ENCODE measurements at regions not wholly inside any gene's neighbourhood (a gene's known extent, or its start where the extent isn't known, plus 50 kb on each side); places are given as distances from the start of the nearest gene placed in this dataset.

DNA sequence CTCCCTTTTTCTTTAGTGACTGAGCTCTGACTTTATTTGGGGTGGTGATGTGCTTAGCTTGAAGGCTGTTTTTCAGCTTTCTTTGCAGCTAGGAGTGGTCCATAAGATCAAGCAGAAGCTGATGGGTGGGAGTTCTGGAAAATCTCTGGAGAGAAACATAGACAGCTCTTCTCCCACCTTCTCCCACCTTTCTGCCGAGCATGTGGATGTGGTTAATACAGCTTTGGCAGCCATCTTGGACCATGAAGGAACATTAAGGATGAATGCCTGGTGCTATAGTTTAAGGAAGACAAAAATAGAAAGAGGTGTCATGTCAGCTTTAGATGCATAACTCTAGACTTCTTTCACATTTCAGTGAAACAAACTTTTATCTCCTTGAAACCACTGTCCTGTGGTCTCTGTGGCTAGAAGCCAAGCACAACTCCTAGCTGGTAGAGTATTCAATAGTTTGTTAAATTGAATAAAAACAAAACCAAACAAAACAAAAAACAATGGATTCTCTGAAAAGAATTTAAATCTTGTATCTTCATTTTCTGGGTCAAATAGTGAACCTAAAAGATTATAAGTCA, 203.6 kb upstream of the SESN3 start:
- no peaks in the 10 kb centered on the region for H3K27me3 ChIP-seq (replicated peaks in 1 of 7)
- H3K4me1 ChIP-seq = no peaks in the 10 kb centered on the region
- WGBS, 5 donors = 71 to 93% (median 90%) methylated on average over 1 of the region's 1 CpG
- H3K4me3 ChIP-seq = no peak overlapping the region
- no peaks in the 10 kb centered on the region for H3K9me3 ChIP-seq
- no peak for DNase-seq
- H3K27ac ChIP-seq = no peak overlapping the region
- TF ChIP-seq CTCF (IDR thresholded peaks at IDR 0.05 in 8 of 11, conservative IDR thresholded peaks at IDR 0.05 in 3 of 11) (no peak), POLR2A (IDR thresholded peaks at IDR 0.05) (no peak), POLR2AphosphoS5 (IDR thresholded peaks at IDR 0.05) (no peak)
- H3K36me3 ChIP-seq = no peaks in the 10 kb centered on the region
- intact Hi-C loops (cut with DNase I; ENCODE audit: low total_unique reads) = no loop called here

GRCh38 chr11:95434009-95434408, 203.0 kb upstream of the SESN3 start:
- no peak overlapping the region for H3K4me3 ChIP-seq
- intact Hi-C loops (cut with DNase I; ENCODE audit: low total_unique reads) = no loop called here
- H3K36me3 ChIP-seq = no peaks in the 10 kb centered on the region
- H3K27me3 ChIP-seq (replicated peaks in 1 of 7) = no peaks in the 10 kb centered on the region
- no peak for TF ChIP-seq POLR2AphosphoS5 (IDR thresholded peaks at IDR 0.05)
- TF ChIP-seq CTCF (IDR thresholded peaks at IDR 0.05 in 8 of 11, conservative IDR thresholded peaks at IDR 0.05 in 3 of 11) = no peak
- WGBS, 5 donors = 79 to 98% (median 93%) methylated on average over 2 of the region's 2 CpGs
- no peaks in the 10 kb centered on the region for H3K9me3 ChIP-seq
- DNase-seq = no peak
- no peak overlapping the region for H3K27ac ChIP-seq
- no peaks in the 10 kb centered on the region for H3K4me1 ChIP-seq

DNA sequence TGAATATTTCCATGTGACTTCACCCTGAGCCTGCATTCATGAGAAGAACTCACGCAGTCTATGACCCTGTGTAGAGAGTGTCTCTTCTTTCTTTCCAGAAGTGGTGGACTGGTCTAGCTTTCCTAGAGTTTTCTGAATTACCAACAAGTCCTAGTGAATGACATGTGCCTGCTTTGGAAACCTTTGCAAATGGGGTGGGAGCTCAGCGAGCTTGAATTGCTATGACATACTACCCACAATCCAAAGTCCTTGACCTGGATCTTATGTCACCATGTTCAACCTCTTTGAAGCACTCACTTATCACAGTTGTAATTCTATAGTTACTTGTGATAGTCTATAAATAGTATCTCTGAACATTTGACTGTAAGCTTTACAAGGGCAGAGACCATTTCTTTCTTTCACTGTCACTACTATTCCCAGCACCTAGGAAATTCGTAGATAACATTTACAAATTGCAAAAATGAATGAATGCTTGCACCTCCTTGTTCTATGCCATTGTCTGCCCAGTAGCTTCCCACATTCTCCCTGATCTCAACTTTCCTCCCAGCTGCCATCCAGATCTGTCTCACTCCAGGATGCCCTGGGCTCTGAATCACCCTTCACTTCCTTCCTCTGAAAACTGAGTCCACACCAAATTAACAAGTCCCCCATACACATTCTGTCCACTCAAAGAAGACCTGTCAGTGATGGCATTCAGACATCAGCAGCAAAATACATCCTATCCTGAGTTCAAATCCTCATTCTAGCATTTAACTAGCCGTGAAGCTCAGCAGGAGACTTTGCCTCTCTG, 201.9 kb upstream of the SESN3 start:
- WGBS, 5 donors = 81 to 91% (median 85%) methylated on average over 4 of the region's 4 CpGs
- no peak for DNase-seq
- H3K27ac ChIP-seq = no peak overlapping the region
- TF ChIP-seq POLR2AphosphoS5 (IDR thresholded peaks at IDR 0.05) = no peak
- no peaks in the 10 kb centered on the region for H3K4me1 ChIP-seq
- H3K27me3 ChIP-seq (replicated peaks in 1 of 7) = no peaks in the 10 kb centered on the region
- no peak overlapping the region for H3K4me3 ChIP-seq
- no peaks in the 10 kb centered on the region for H3K36me3 ChIP-seq
- intact Hi-C loops (cut with DNase I; ENCODE audit: low total_unique reads) = no loop called here
- H3K9me3 ChIP-seq = no peaks in the 10 kb centered on the region

DNA sequence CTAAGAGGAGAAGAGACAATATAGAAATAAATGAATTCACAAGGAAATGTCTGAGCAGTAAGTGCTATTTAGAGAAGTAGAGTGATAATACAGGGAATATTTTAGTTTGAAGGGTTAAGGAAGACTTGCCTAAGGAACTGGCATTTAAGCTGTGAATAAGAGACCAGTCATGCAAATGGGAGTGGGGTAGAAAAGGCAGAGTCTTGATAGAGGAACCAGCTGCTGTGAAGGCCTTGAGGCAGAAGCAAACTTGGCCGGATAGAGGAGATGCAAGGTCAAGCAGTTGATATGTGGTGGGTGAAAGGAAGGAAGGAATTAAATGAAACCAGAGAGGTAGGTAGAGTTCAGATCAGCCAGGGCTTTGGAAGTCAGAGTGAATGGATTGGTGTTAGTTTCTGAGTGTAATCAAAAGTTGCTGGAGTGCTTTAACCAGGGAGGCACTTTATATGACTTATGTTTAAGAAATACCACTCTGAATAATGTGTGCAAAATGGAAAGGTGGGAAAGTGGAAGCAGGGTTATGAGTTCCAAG, 198.4 kb upstream of the SESN3 start:
- H3K4me3 ChIP-seq = no peak overlapping the region
- WGBS, 5 donors = 40 to 59% (median 47%) methylated on average over 1 of the region's 1 CpG
- no peaks in the 10 kb centered on the region for H3K36me3 ChIP-seq
- no peaks in the 10 kb centered on the region for H3K9me3 ChIP-seq
- DNase-seq = no peak
- H3K27me3 ChIP-seq (replicated peaks in 1 of 7) = no peaks in the 10 kb centered on the region
- no peak for TF ChIP-seq POLR2AphosphoS5 (IDR thresholded peaks at IDR 0.05)
- no peak overlapping the region for H3K27ac ChIP-seq
- intact Hi-C loops (cut with DNase I; ENCODE audit: low total_unique reads) = no loop called here
- no peaks in the 10 kb centered on the region for H3K4me1 ChIP-seq

GRCh38 chr11:95426823-95427462, 195.9 kb upstream of the SESN3 start:
- intact Hi-C loops (cut with DNase I; ENCODE audit: low total_unique reads) = no loop called here
- TF ChIP-seq POLR2AphosphoS5 (IDR thresholded peaks at IDR 0.05) (no peak), POLR2A (IDR thresholded peaks at IDR 0.05) (no peak), CTCF (IDR thresholded peaks at IDR 0.05 in 8 of 11, conservative IDR thresholded peaks at IDR 0.05 in 3 of 11) (no peak)
- H3K4me1 ChIP-seq = no peaks in the 10 kb centered on the region
- H3K9me3 ChIP-seq = no peaks in the 10 kb centered on the region
- no peak overlapping the region for H3K4me3 ChIP-seq
- H3K27ac ChIP-seq = no peak overlapping the region
- DNase-seq = no peak
- no peaks in the 10 kb centered on the region for H3K36me3 ChIP-seq
- 84 to 95% (median 93%) methylated on average over 5 of the region's 5 CpGs for WGBS, 5 donors
- no peaks in the 10 kb centered on the region for H3K27me3 ChIP-seq (replicated peaks in 1 of 7)

Measured in spleen (tissue), 11 donors.